Pancreas (tissue), 10 donors: ENCODE measurements at regions not wholly inside any gene's neighbourhood (a gene's known extent, or its start where the extent isn't known, plus 50 kb on each side); places are given as distances from the start of the nearest gene placed in this dataset.
A peak's percentile ranks its signal among the peaks of the same experiment; 100 is the strongest.

Experiments used
- ATAC-seq, 4 donors: fragments of 200-7000 bp; cut with Tn5 transposase; one replicate each; pipeline versions ENCODE4 v1.8.0 to v1.9.1; 2020; ENCODE audit warnings: mild to moderate bottlenecking in 4 of 4, moderate library complexity in 4 of 4
- DNase-seq, 6 donors: peaks; one replicate each; pipeline ENCODE4 v3.0.0-alpha.2; 2020
- FAIRE-seq: peaks from 2 replicates; lab custom pipeline; 2012; peaks lifted over from hg19 to GRCh38; lab: Jason Lieb, UNC
- H3K27ac ChIP-seq, 4 donors: fragments of 200-600 bp; sonication (generic); 1 replicate in 3 of 4; 2 replicates in 1 of 4; pipeline versions ENCODE4 v1.5.0 to v1.8.0; 2020
- H3K27me3 ChIP-seq, 4 donors: fragments of 200-600 bp; one replicate each; pipeline ENCODE4 v1.8.0; 2021
- H3K36me3 ChIP-seq, 3 donors: fragments of 200-600 bp; sonication (generic) in 1 of 3; one replicate each; pipeline versions ENCODE4 v1.5.0 to v1.8.0; 2020 to 2021
- H3K4me1 ChIP-seq, 3 donors: fragments of 200-600 bp; one replicate each; pipeline ENCODE4 v1.8.0; 2021
- H3K4me3 ChIP-seq, 4 donors: fragments of 200-600 bp; sonication (generic) in 2 of 4; one replicate each; pipeline versions ENCODE4 v1.5.0 to v1.8.0; 2020 to 2021
- H3K9me3 ChIP-seq, 4 donors: fragments of 200-600 bp; one replicate each; pipeline ENCODE4 v1.8.0; 2021
- CTCF ChIP-seq, 4 donors: fragments of 200-600 bp; sonication (generic) in 3 of 4; IDR thresholded peaks; one replicate each; pipeline versions ENCODE4 v1.5.0 to v1.8.0; 2021; ENCODE audit warnings: antibody characterized with exemption in 4 of 4
- WGBS, 2 donors: extraction: QIAGEN DNeasy Blood & Tissue Kit; methylation state at CpG; one replicate each; pipeline ENCODE4 v1.1.7; 2013; 5-methylcytosine and 5-hydroxymethylcytosine counted together
- intact Hi-C, 3 donors: fragments of 100-400 bp; cut with DNase I; formaldehyde crosslinking; loops; one replicate each; pipeline versions ENCODE4 v1.11.1 to v1.14.2; 2022
- donor health status: healthy with polysubstance abuse.
- donor health status: DM: no; HTN: no; CAD: no; lungs with moderate emphysema.
- donor health status: DM: no; HTN: no; CAD: no.
- donor health status: control.
- donor health status: control.
- donor health status: Bipolar disorder and iron deficiency.
- donor health status: DM: yes; HTN: yes; CAD: no.
- donor health status: DM: no; HTN: no; CAD: no.
- donor health status: DM: no; HTN: no; CAD: no.
- donor health status: DM: yes; HTN: yes; CAD: no.

DNA sequence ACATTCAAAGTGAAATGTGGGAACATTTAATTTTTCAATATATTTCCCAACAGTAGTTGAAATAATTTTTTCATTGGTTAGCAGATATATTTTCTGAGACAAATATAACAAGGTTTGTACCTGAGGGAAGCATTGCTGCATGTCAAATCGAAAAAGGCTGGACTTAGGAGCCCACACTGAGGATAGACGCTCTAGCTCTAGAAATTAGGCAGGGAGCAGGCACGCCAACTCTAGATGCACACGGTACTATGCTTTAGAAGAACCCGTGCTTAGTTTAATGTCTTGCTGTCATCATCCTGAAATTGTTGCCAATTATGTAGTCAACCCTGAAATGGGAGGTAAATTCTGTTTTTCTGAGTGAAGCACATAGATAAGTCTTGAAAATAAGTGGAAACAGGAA, 731.1 kb upstream of the ZNF804A start:
- TF ChIP-seq CTCF (IDR thresholded peaks at IDR 0.05), result no peak

GRCh38 chr2:183868153-183868552, 730.2 kb upstream of the ZNF804A start:
- Histone ChIP-seq H3K27me3 (no peaks in the 10 kb centered on the region), H3K4me3 (no peak overlapping the region), H3K9me3 (no peaks in the 10 kb centered on the region), H3K4me1 (no peaks in the 10 kb centered on the region), H3K36me3 (no peaks in the 10 kb centered on the region), H3K27ac (no peak overlapping the region)
- intact Hi-C loops, result no loop called here
- no peak for FAIRE-seq
- no peak for TF ChIP-seq CTCF (IDR thresholded peaks at IDR 0.05)
- DNase-seq, result no peak
- ATAC-seq, result no peak
- 85 to 91% methylated on average over 2 of the region's 2 CpGs for WGBS, 2 donors

More for the DNA sequence above, 731.1 kb upstream of the ZNF804A start:
- Histone ChIP-seq H3K4me3 (no peak overlapping the region), H3K27ac (no peak overlapping the region), H3K36me3 (no peaks in the 10 kb centered on the region), H3K27me3 (no peaks in the 10 kb centered on the region), H3K4me1 (no peaks in the 10 kb centered on the region), H3K9me3 (no peaks in the 10 kb centered on the region)
- FAIRE-seq, result no peak
- ATAC-seq, result no peak
- WGBS, 2 donors, result 82 to 85% methylated on average over 5 of the region's 5 CpGs
- intact Hi-C loops, result no loop called here
- DNase-seq, result no peak

GRCh38 chr2:183868707-183869106, 729.6 kb upstream of the ZNF804A start:
- H3K4me1 ChIP-seq, result no peaks in the 10 kb centered on the region
- 57 to 59% methylated on average over 1 of the region's 1 CpG for WGBS, 2 donors
- H3K4me3 ChIP-seq, result no peak overlapping the region
- no peak for TF ChIP-seq CTCF (IDR thresholded peaks at IDR 0.05)
- DNase-seq (no peak), FAIRE-seq (no peak), ATAC-seq (peak in 1 of 4 donors; percentile 40)
- intact Hi-C loops, result no loop called here
- H3K27ac ChIP-seq, result no peak overlapping the region
- H3K9me3 ChIP-seq, result no peaks in the 10 kb centered on the region
- no peaks in the 10 kb centered on the region for H3K27me3 ChIP-seq
- no peaks in the 10 kb centered on the region for H3K36me3 ChIP-seq

GRCh38 chr2:183872131-183872530, 726.2 kb upstream of the ZNF804A start:
- Histone ChIP-seq H3K36me3 (no peaks in the 10 kb centered on the region), H3K4me3 (no peak overlapping the region), H3K27ac (no peak overlapping the region), H3K27me3 (no peaks in the 10 kb centered on the region), H3K4me1 (no peaks in the 10 kb centered on the region), H3K9me3 (no peaks in the 10 kb centered on the region)
- DNase-seq (no peak), ATAC-seq (no peak), FAIRE-seq (no peak)
- intact Hi-C loops, result no loop called here
- TF ChIP-seq CTCF (IDR thresholded peaks at IDR 0.05), result no peak

DNA sequence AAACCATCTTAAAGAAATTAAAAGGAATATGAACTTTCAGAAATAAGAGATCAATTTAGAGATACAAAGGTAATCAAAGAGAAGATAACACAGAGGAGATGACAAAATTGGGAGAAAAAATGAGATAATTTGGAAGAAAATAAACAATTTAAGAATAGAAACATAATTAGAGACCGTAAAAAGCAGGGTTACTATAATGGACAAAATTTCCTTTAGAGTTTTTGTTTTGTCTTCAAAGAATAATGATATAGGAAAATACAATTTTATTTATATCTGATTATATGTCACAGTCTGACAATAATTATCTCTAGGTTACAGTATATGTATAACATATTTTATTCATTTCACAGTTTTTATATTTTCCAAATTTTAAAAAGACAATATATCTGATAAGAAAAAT, 716.4 kb upstream of the ZNF804A start:
- Histone ChIP-seq H3K4me3 (no peak overlapping the region), H3K27ac (no peak overlapping the region), H3K36me3 (no peaks in the 10 kb centered on the region), H3K9me3 (no peaks in the 10 kb centered on the region), H3K27me3 (no peaks in the 10 kb centered on the region), H3K4me1 (no peaks in the 10 kb centered on the region)
- no peak for TF ChIP-seq CTCF (IDR thresholded peaks at IDR 0.05)
- DNase-seq (no peak), FAIRE-seq (peak; percentile 64), ATAC-seq (no peak)
- intact Hi-C loops, result no loop called here
- 80 to 93% methylated on average over 1 of the region's 1 CpG for WGBS, 2 donors
